Pancreas (tissue), 10 donors: ENCODE measurements at regions not wholly inside any gene's neighbourhood (a gene's known extent, or its start where the extent isn't known, plus 50 kb on each side); places are given as distances from the start of the nearest gene placed in this dataset.

Experiments used
- ATAC-seq, 4 donors: fragments of 200-7000 bp; cut with Tn5 transposase; one replicate each; pipeline versions ENCODE4 v1.8.0 to v1.9.1; 2020; ENCODE audit warnings: mild to moderate bottlenecking in 4 of 4, moderate library complexity in 4 of 4
- DNase-seq, 6 donors: peaks; one replicate each; pipeline ENCODE4 v3.0.0-alpha.2; 2020
- FAIRE-seq: peaks from 2 replicates; lab custom pipeline; 2012; peaks lifted over from hg19 to GRCh38; lab: Jason Lieb, UNC
- H3K27ac ChIP-seq, 4 donors: fragments of 200-600 bp; sonication (generic); 1 replicate in 3 of 4; 2 replicates in 1 of 4; pipeline versions ENCODE4 v1.5.0 to v1.8.0; 2020
- H3K27me3 ChIP-seq, 4 donors: fragments of 200-600 bp; one replicate each; pipeline ENCODE4 v1.8.0; 2021
- H3K36me3 ChIP-seq, 3 donors: fragments of 200-600 bp; sonication (generic) in 1 of 3; one replicate each; pipeline versions ENCODE4 v1.5.0 to v1.8.0; 2020 to 2021
- H3K4me1 ChIP-seq, 3 donors: fragments of 200-600 bp; one replicate each; pipeline ENCODE4 v1.8.0; 2021
- H3K4me3 ChIP-seq, 4 donors: fragments of 200-600 bp; sonication (generic) in 2 of 4; one replicate each; pipeline versions ENCODE4 v1.5.0 to v1.8.0; 2020 to 2021
- H3K9me3 ChIP-seq, 4 donors: fragments of 200-600 bp; one replicate each; pipeline ENCODE4 v1.8.0; 2021
- WGBS, 2 donors: extraction: QIAGEN DNeasy Blood & Tissue Kit; methylation state at CpG; one replicate each; pipeline ENCODE4 v1.1.7; 2013; 5-methylcytosine and 5-hydroxymethylcytosine counted together
- intact Hi-C, 3 donors: fragments of 100-400 bp; cut with DNase I; formaldehyde crosslinking; loops; one replicate each; pipeline versions ENCODE4 v1.11.1 to v1.14.2; 2022
- TF ChIP-seq, protein P1 (sequence below), 4 donors: fragments of 200-600 bp; sonication (generic) in 3 of 4; IDR thresholded peaks; one replicate each; pipeline versions ENCODE4 v1.5.0 to v1.8.0; 2021; ENCODE audit warnings: antibody characterized with exemption in 4 of 4
- donor health status: healthy with polysubstance abuse.
- donor health status: DM: no; HTN: no; CAD: no; lungs with moderate emphysema.
- donor health status: DM: no; HTN: no; CAD: no.
- donor health status: control.
- donor health status: control.
- donor health status: Bipolar disorder and iron deficiency.
- donor health status: DM: yes; HTN: yes; CAD: no.
- donor health status: DM: no; HTN: no; CAD: no.
- donor health status: DM: no; HTN: no; CAD: no.
- donor health status: DM: yes; HTN: yes; CAD: no.

DNA sequence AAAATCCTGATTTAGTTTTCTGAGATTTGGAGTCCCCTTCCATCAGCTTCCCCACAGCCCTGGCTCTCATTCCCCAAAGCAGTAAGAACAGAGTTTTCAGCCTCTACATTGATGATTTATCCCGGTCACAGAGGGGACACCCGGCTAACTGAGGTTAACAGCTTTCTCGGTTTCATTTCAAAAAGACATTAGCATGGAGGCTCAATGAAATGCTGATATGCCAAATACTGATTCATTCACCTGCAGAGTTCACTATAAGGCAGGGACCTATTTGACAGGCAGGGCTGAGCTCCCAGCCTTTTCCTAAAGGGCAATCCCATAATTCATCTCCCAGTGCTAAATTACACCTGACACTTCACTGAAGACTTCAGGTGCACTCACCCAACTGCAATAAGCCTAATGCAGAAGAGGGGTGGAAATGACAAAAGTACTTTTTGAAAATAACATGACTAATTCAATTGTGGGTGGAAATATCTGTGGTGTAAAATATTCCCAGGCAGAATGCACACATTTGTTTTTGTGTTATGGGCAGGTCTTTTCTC lies 99.8 kb upstream of the PMFBP1 start:
- H3K9me3 ChIP-seq, result no peaks in the 10 kb centered on the region
- H3K36me3 ChIP-seq, result no peaks in the 10 kb centered on the region
- ATAC-seq, result no peak
- no peak for FAIRE-seq
- intact Hi-C loops, result no loop called here
- DNase-seq, result no peak
- 89 to 91% methylated on average over 3 of the region's 3 CpGs for WGBS, 2 donors
- no peaks in the 10 kb centered on the region for H3K4me1 ChIP-seq
- TF ChIP-seq, protein P1, sequence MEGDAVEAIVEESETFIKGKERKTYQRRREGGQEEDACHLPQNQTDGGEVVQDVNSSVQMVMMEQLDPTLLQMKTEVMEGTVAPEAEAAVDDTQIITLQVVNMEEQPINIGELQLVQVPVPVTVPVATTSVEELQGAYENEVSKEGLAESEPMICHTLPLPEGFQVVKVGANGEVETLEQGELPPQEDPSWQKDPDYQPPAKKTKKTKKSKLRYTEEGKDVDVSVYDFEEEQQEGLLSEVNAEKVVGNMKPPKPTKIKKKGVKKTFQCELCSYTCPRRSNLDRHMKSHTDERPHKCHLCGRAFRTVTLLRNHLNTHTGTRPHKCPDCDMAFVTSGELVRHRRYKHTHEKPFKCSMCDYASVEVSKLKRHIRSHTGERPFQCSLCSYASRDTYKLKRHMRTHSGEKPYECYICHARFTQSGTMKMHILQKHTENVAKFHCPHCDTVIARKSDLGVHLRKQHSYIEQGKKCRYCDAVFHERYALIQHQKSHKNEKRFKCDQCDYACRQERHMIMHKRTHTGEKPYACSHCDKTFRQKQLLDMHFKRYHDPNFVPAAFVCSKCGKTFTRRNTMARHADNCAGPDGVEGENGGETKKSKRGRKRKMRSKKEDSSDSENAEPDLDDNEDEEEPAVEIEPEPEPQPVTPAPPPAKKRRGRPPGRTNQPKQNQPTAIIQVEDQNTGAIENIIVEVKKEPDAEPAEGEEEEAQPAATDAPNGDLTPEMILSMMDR (IDR thresholded peaks at IDR 0.05), result no peak
- no peaks in the 10 kb centered on the region for H3K27me3 ChIP-seq
- H3K27ac ChIP-seq, result no peak overlapping the region
- no peak overlapping the region for H3K4me3 ChIP-seq

DNA sequence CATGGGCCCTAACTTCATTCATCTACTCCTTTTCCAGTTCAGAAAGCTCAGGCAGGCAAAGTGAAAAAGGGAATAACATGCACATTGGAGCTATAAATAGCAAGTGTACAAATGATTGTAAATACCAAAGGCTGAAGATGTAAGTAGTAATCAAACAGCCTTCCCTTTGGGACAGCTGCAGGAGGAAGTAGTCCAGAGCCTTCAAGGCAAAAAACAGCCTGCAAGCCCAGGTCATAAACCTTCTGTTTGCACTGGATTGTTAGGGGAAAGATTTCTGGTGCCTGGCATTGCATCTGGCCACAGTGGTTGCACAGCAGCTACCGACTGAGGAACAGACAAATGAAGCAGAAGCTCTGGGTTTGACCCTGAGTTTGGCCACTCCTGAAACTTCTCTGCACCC lies 98.6 kb upstream of the PMFBP1 start:
- H3K4me3 ChIP-seq, result no peak overlapping the region
- intact Hi-C loops, result no loop called here
- 52 to 69% methylated on average over 1 of the region's 1 CpG for WGBS, 2 donors
- no peak for FAIRE-seq
- no peaks in the 10 kb centered on the region for H3K27me3 ChIP-seq
- no peak overlapping the region for H3K27ac ChIP-seq
- H3K4me1 ChIP-seq, result no peaks in the 10 kb centered on the region
- ATAC-seq, result no peak
- DNase-seq, result no peak
- no peaks in the 10 kb centered on the region for H3K9me3 ChIP-seq
- H3K36me3 ChIP-seq, result no peaks in the 10 kb centered on the region
- TF ChIP-seq, protein P1 (IDR thresholded peaks at IDR 0.05), result no peak

DNA sequence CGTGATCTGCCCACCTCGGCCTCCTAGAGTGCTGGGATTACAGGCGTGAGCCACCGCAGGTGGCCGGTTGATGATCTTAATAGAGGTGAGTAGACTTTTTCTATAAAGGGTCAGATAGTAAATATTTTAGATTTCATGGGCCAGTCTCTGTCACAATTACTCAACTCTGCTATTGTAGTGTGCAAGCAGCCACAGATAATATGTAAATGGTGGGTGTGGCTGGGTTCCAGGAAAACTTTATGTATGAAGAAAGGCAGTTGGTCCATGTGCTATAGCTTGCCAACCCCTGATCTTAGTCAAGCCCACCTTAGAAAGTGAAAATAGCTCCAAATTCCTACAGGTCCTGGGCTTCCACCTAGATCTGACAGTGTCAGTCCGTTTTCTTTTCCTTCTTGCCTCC lies 94.9 kb upstream of the PMFBP1 start:
- WGBS, 2 donors, result 81 to 95% methylated on average over 6 of the region's 6 CpGs
- H3K27ac ChIP-seq, result no peak overlapping the region
- no peaks in the 10 kb centered on the region for H3K4me1 ChIP-seq
- no peaks in the 10 kb centered on the region for H3K9me3 ChIP-seq
- H3K27me3 ChIP-seq, result no peaks in the 10 kb centered on the region
- intact Hi-C loops, result no loop called here
- H3K4me3 ChIP-seq, result no peak overlapping the region
- no peaks in the 10 kb centered on the region for H3K36me3 ChIP-seq
- ATAC-seq, result no peak
- DNase-seq, result no peak
- FAIRE-seq, result no peak
- TF ChIP-seq, protein P1 (IDR thresholded peaks at IDR 0.05), result no peak

DNA sequence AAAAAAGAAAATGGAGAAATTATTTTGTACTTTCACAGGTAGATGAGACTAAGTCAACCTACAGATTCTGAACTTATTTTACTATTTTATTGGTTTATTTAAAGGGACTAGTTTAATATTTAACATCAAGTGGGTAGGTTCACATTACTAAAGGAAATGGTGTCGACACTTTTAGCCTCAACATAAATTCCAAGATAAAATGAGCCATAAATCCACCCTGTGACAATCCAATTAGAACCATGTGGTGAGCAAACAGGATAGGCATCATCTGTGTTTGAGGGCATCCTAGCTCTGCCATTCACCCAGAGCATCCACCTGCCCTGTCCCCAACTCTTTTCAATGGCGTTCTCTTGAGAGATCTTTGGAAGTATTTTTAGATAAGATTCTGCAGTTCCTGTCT lies 92.8 kb upstream of the PMFBP1 start:
- peaks cover 0 to 7% (median 5%) of the 10 kb centered on the region in 3 donors for H3K4me1 ChIP-seq
- ATAC-seq (no peak), FAIRE-seq (no peak), DNase-seq (no peak)
- no peaks in the 10 kb centered on the region for H3K27me3 ChIP-seq
- WGBS, 2 donors, result 69 to 73% methylated on average over 2 of the region's 2 CpGs
- intact Hi-C loops, result no loop called here
- H3K27ac ChIP-seq, result no peak overlapping the region
- no peak overlapping the region for H3K4me3 ChIP-seq
- no peaks in the 10 kb centered on the region for H3K9me3 ChIP-seq
- H3K36me3 ChIP-seq, result no peaks in the 10 kb centered on the region
- TF ChIP-seq, protein P1 (IDR thresholded peaks at IDR 0.05), result no peak

DNA sequence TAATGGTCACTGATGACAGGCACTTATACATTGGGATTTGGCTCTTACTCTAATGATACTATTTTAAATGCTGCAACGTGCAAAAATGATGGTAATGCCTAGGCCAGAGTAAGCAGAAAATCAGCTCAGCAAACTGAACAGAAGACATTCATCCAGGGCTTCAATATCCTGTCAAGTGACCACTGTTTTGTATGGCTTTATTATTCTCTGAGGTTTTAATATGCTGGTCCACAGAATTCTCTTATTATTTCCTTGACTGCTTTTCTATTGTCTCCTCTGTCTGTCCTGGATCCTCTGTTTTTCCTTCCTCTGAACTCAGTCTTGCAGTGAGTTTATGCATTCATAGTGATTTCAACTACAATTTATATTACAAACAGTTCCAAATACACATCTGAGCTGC lies 90.8 kb upstream of the PMFBP1 start:
- H3K9me3 ChIP-seq, result no peaks in the 10 kb centered on the region
- TF ChIP-seq, protein P1 (IDR thresholded peaks at IDR 0.05), result no peak
- no peak overlapping the region for H3K4me3 ChIP-seq
- H3K27ac ChIP-seq, result no peak overlapping the region
- FAIRE-seq, result no peak
- DNase-seq, result no peak
- H3K4me1 ChIP-seq, result peaks cover 0 to 7% (median 5%) of the 10 kb centered on the region in 3 donors
- WGBS, 2 donors, result 69 to 77% methylated on average over 1 of the region's 1 CpG
- no peak for ATAC-seq
- H3K27me3 ChIP-seq, result no peaks in the 10 kb centered on the region
- intact Hi-C loops, result no loop called here
- no peaks in the 10 kb centered on the region for H3K36me3 ChIP-seq
